UCSD-AML1 (cell line): ENCODE measurements at regions not wholly inside any gene's neighbourhood (a gene's known extent, or its start where the extent isn't known, plus 50 kb on each side); places are given as distances from the start of the nearest gene placed in this dataset.

ENCODE experiments used
- DNase-seq: peaks from one replicate; lab custom pipeline; 2025; ENCODE audit not compliant: unreplicated experiment; lab: John Stamatoyannopoulos, UW

GRCh38 chr12:125355614-125356013, 290.4 kb downstream of the AACS start:
- no peak for DNase-seq

- DNase-seq = no peak
Observed at GRCh38 chr12:125356111-125356510, 290.9 kb downstream of the AACS start.

- DNase-seq = no peak
Observed at GRCh38 chr12:125357561-125357960, 292.3 kb downstream of the AACS start.

- DNase-seq = no peak
Observed at GRCh38 chr12:125360540-125360939, 295.3 kb downstream of the AACS start.

- no peak for DNase-seq
Observed at GRCh38 chr12:125371033-125371432, 305.8 kb downstream of the AACS start.

GRCh38 chr12:125372085-125372484, 306.9 kb downstream of the AACS start:
- no peak for DNase-seq

GRCh38 chr12:125373375-125373774, 308.1 kb downstream of the AACS start:
- DNase-seq = no peak

GRCh38 chr12:125376422-125376821, 311.2 kb downstream of the AACS start:
- DNase-seq = no peak

GRCh38 chr12:125377093-125377492, 311.9 kb downstream of the AACS start:
- DNase-seq = no peak

GRCh38 chr12:125381373-125381772, 316.1 kb downstream of the AACS start:
- DNase-seq = no peak

- no peak for DNase-seq
Observed at GRCh38 chr12:125382926-125383325, 317.7 kb downstream of the AACS start.

GRCh38 chr12:125386652-125387051, 321.4 kb downstream of the AACS start:
- no peak for DNase-seq

GRCh38 chr12:125387206-125387605, 322.0 kb downstream of the AACS start:
- no peak for DNase-seq

GRCh38 chr12:125389061-125389697, 323.9 kb downstream of the AACS start:
- DNase-seq = no peak

- DNase-seq = no peak
Observed at GRCh38 chr12:125393569-125393968, 328.3 kb downstream of the AACS start.

GRCh38 chr12:125395583-125396215, 330.5 kb downstream of the AACS start:
- no peak for DNase-seq

- DNase-seq = no peak
Observed at GRCh38 chr12:125399489-125399888, 334.3 kb downstream of the AACS start.

GRCh38 chr12:125402874-125403789, 337.9 kb downstream of the AACS start:
- peak; percentile 14 for DNase-seq

GRCh38 chr12:125403843-125404242, 338.6 kb downstream of the AACS start:
- no peak for DNase-seq

- DNase-seq = no peak
Observed at GRCh38 chr12:125406131-125406530, 340.9 kb downstream of the AACS start.

- DNase-seq = no peak
Observed at GRCh38 chr12:125408718-125409117, 343.5 kb downstream of the AACS start.

- DNase-seq = no peak
Observed at GRCh38 chr12:125412506-125412905, 347.3 kb downstream of the AACS start.
